Prostate gland (tissue), 2 donors: ENCODE measurements at regions not wholly inside any gene's neighbourhood (a gene's known extent, or its start where the extent isn't known, plus 50 kb on each side); places are given as distances from the start of the nearest gene placed in this dataset.

Source experiments
- DNase-seq: peaks from one replicate; pipeline ENCODE4 v3.0.0-alpha.2; 2019; ENCODE audit warnings: low spot score
- H3K27ac ChIP-seq, 2 donors: fragments of 200-600 bp; sonication (generic); 2 replicates each; pipeline ENCODE4 v1.5.1; 2017 to 2019
- H3K27me3 ChIP-seq: fragments of 200-600 bp; sonication (generic); replicated peaks from 2 replicates; pipeline ENCODE4 v1.5.1; 2019; ENCODE audit not compliant: insufficient read depth
- H3K36me3 ChIP-seq, 2 donors: fragments of 200-600 bp; sonication (generic); 1 replicate in 1 of 2; 2 replicates in 1 of 2; pipeline versions ENCODE4 v1.5.1 to v1.8.1; 2017 to 2019
- H3K4me1 ChIP-seq: fragments of 200-600 bp; sonication (generic); replicated peaks from 2 replicates; pipeline ENCODE4 v1.5.1; 2019
- H3K4me3 ChIP-seq, 2 donors: fragments of 200-600 bp; sonication (generic); 2 replicates each; pipeline ENCODE4 v1.5.1; 2017 to 2019
- H3K9me3 ChIP-seq: fragments of 200-600 bp; sonication (generic); 2 replicates; pipeline ENCODE4 v1.5.1; 2017
- CTCF ChIP-seq, 4 experiments: fragments of 200-600 bp in 2 of 4; fragments of 450-650 bp in 2 of 4; sonication (generic) in 2 of 4; IDR thresholded peaks; 1 replicate in 3 of 4; 2 replicates in 1 of 4; pipeline ENCODE4 v1.5.1; 2016 to 2019; ENCODE audit warnings: antibody characterized with exemption in 4 of 4, mild to moderate bottlenecking in 2 of 4, moderate library complexity in 2 of 4
- POLR2A ChIP-seq: fragments of 450-650 bp; IDR thresholded peaks from one replicate; pipeline ENCODE4 v1.6.1; 2016; ENCODE audit warnings: antibody characterized with exemption, mild to moderate bottlenecking
- POLR2AphosphoS5 ChIP-seq: sonication (generic); formaldehyde crosslinking; IDR thresholded peaks from one replicate; pipeline ENCODE4 v1.6.1; 2017; ENCODE audit warnings: antibody characterized with exemption
- WGBS: methylation state at CpG from one replicate; pipeline ENCODE4 v1.1.5; 2018; 5-methylcytosine and 5-hydroxymethylcytosine counted together
- intact Hi-C: fragments of 100-400 bp; cut with DNase I; formaldehyde crosslinking; loops from one replicate; pipeline ENCODE4 v1.14.2; 2022

GRCh38 chr13:47334173-47334572 is 437.3 kb upstream of the HTR2A start:
- intact Hi-C loops = no loop called here
- Histone ChIP-seq H3K27ac (no peak overlapping the region), H3K9me3 (no peaks in the 10 kb centered on the region), H3K27me3 (no peaks in the 10 kb centered on the region), H3K4me3 (no peak overlapping the region), H3K36me3 (no peaks in the 10 kb centered on the region), H3K4me1 (no peaks in the 10 kb centered on the region)
- no peak for DNase-seq
- 52% methylated on average over 3 of the region's 3 CpGs for WGBS
- no peak for TF ChIP-seq POLR2A
- TF ChIP-seq POLR2AphosphoS5 = no peak
- no peak for TF ChIP-seq CTCF (IDR thresholded peaks at IDR 0.05)

GRCh38 chr13:47332149-47332548 is 435.3 kb upstream of the HTR2A start:
- H3K9me3 ChIP-seq = no peaks in the 10 kb centered on the region
- WGBS = 39% methylated on average over 4 of the region's 4 CpGs
- DNase-seq = no peak
- no peaks in the 10 kb centered on the region for H3K4me1 ChIP-seq
- TF ChIP-seq POLR2AphosphoS5 (no peak), CTCF (IDR thresholded peaks at IDR 0.05) (no peak), POLR2A (no peak)
- intact Hi-C loops = no loop called here
- H3K27me3 ChIP-seq = no peaks in the 10 kb centered on the region
- no peak overlapping the region for H3K27ac ChIP-seq
- no peaks in the 10 kb centered on the region for H3K36me3 ChIP-seq
- H3K4me3 ChIP-seq = no peak overlapping the region

GRCh38 chr13:47330031-47330430 is 433.2 kb upstream of the HTR2A start:
- Histone ChIP-seq H3K36me3 (no peaks in the 10 kb centered on the region), H3K9me3 (no peaks in the 10 kb centered on the region), H3K4me3 (no peak overlapping the region), H3K27ac (no peak overlapping the region), H3K27me3 (no peaks in the 10 kb centered on the region), H3K4me1 (no peaks in the 10 kb centered on the region)
- intact Hi-C loops = no loop called here
- WGBS = 72% methylated on average over 6 of the region's 6 CpGs
- TF ChIP-seq POLR2A (no peak), CTCF (IDR thresholded peaks at IDR 0.05) (no peak), POLR2AphosphoS5 (no peak)
- DNase-seq = no peak

GRCh38 chr13:47327861-47328260 is 431.0 kb upstream of the HTR2A start:
- 18% methylated on average over 1 of the region's 1 CpG for WGBS

More at GRCh38 chr13:47327861-47328260, 431.0 kb upstream of the HTR2A start:
- TF ChIP-seq CTCF (IDR thresholded peaks at IDR 0.05) = no peak
- TF ChIP-seq POLR2A = no peak
- no peak for TF ChIP-seq POLR2AphosphoS5
- no peak for DNase-seq
- H3K27ac ChIP-seq = no peak overlapping the region
- H3K36me3 ChIP-seq = no peaks in the 10 kb centered on the region
- intact Hi-C loops = no loop called here
- no peaks in the 10 kb centered on the region for H3K9me3 ChIP-seq
- no peaks in the 10 kb centered on the region for H3K27me3 ChIP-seq
- H3K4me3 ChIP-seq = no peak overlapping the region
- H3K4me1 ChIP-seq = no peaks in the 10 kb centered on the region
